NOMO-1 treated with dmso at 0.1 percent for 144 hours (cell line): ENCODE measurements at regions not wholly inside any gene's neighbourhood (a gene's known extent, or its start where the extent isn't known, plus 50 kb on each side); places are given as distances from the start of the nearest gene placed in this dataset.

Experiments used
- DNase-seq: peaks from one replicate; lab custom pipeline; 2025; ENCODE audit not compliant: unreplicated experiment; lab: John Stamatoyannopoulos, UW

GRCh38 chr15:93150910-93151881 lies 62.2 kb upstream of the RGMA start:
- no peak for DNase-seq

DNA sequence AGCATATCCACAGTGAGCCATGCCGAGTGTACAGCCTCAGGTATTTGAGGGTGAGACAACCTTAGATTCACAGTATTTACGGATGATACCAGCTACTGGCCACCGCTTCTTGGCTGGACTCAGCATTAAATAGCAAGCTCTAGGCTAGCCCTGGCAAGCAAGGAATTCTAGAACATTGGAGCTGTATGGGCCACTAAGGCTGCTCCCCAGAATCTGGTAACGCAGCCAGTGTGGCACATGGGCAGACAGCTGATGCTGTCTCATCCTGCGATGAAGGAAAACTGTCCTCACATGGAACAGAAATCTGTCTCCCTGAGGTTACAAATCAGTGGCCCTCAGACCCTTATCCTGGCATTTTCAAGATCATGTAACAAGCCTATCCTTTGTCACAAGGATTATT lies 57.6 kb upstream of the RGMA start:
- no peak for DNase-seq

DNA sequence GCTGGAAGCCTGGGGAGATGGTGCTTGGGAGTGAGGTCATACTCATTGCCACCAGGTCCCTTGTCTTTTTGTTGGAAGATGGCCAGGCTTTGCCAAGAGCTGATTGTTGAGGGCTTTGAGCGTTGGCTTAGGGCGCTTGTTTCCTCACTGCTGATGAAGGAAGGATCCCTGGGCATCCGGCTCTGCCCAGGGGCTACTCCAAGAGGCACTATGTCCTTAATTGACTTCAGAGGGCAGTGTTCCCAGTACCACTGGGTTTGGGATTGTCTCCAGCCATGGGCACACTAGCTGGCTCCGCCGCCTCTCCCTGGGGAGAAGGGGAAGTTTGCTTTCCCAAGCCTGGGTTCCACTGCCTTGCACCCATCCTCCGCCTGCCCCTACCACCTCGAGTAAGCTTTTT lies 57.2 kb upstream of the RGMA start:
- DNase-seq, result no peak

GRCh38 chr15:93144463-93145236 lies 55.6 kb upstream of the RGMA start:
- DNase-seq, result no peak

DNA sequence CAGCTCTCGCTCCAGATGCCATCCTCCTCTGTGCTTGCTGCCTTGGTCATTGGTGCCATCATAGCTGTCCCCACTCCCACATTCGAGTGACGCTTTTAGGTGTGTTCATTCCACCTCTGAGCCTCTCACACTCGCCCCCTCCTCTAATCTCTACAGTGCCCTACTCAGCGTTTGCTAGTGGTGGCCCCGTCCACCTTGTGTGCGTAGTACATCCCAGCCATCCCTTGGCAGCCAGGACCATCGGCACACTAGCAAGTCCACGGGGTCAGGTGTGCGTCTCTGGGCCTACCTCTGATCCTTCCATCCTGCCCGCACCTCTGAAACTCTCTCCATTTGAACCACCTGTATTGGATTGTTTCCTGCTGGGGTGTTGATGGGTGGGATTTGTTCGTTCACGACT lies 54.2 kb upstream of the RGMA start:
- no peak for DNase-seq

DNA sequence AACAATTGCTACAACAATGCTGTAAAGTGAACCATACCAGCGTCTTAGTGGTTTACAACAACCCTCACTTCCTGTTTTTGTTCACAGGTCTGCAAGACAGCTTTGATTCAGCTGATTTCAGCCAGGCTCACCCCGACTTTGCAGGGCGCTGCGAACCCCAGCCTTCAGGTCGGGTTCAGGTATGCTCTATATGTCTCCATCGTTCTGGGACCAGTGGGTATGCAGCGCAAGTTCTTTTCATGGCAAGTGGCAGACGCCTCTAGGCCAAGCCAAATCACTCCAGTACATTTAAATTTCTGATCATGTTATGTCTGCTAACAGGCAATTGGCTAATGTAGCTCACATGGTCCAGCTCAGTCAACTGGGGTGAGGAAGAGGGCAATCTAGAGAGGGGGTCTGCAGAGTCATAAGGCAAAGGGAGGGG lies 52.4 kb upstream of the RGMA start:
- DNase-seq, result peak; percentile 3

GRCh38 chr15:93139436-93139835 lies 50.4 kb upstream of the RGMA start:
- no peak for DNase-seq

DNA sequence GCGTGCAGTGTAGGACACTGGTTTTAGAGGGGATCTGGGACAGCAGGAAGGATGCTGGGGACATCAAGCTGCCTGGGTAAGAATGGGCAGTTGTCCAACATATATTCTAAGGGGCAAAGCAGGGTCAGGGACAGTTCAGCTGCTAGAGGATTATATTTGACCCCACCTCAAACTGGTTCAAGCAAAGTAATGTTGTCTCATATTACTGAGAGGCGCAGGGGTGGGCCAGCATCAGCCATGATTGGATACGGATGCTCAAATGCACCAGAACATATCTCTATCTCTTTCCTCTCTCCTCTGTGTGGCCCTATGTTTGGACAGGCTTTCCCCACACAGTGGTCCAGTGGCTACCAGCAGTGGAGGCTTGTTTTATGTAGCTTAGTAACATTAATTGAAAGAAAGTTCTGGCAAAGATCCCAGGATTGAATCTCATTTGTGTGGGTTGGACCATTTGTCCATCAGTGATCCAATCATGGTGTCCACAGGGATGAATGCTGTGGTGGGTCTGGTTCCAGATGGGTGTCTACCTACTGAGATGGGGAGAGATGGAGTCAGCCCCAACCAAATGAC lies 49.8 kb upstream of the RGMA start:
- no peak for DNase-seq
